ENCODE measurements at regions not wholly inside any gene's neighbourhood (a gene's known extent, or its start where the extent isn't known, plus 50 kb on each side); places are given as distances from the start of the nearest gene placed in this dataset.

- no peak for TF ChIP-seq CTCF (IDR thresholded peaks at IDR 0.05)
- no peak for TF ChIP-seq POLR2A (IDR thresholded peaks at IDR 0.05)
These were observed 54.6 kb upstream of the RNF217 start for GRCh38 chr6:124907596-124907995.
